GM04504 (cell line): ENCODE measurements at regions not wholly inside any gene's neighbourhood (a gene's known extent, or its start where the extent isn't known, plus 50 kb on each side); places are given as distances from the start of the nearest gene placed in this dataset.

Source experiments
- DNase-seq: peaks from one replicate; pipeline ENCODE4 v3.0.0-alpha.2; 2012; ENCODE audit warnings: low read depth

DNA sequence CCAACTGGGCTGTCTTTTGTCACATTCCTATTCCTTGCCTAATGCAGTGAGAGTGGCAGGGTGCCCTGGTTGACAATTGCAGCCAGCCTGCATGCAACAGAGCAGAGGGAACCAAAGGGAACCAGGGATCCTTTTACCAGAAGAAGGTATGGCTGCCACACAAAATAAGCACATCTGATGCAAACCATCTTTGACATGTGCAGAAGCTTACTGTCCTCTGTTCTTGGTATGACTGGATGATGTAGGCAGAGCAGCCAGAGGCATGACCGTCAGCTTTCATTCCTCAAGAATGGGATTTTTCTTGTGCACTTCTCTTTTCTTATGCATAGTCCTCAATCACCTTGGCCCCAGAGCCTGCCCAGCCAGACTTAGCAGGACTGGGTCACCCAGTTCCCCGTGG, 116.1 kb downstream of the UQCRFS1 start:
- no peak for DNase-seq

DNA sequence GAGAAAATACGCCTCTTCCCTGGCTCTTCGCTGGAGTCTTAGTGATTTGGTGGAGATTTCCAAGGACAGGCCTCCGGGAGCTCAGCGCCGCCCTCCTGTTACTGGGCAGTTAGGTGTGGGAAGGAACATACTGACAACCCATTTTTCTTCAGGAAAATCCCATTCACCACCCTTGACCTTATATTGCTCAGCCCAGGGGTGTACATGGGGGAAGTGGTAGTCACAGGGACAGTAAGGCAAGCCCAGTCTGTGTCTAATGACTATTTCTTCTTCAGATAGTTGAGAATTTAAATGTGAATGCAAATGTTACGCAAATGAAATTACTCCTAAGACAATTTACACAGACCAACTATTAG, 119.4 kb downstream of the UQCRFS1 start:
- no peak for DNase-seq

- DNase-seq: no peak
Measured at GRCh38 chr19:29092712-29093552, 120.0 kb downstream of the UQCRFS1 start.

DNA sequence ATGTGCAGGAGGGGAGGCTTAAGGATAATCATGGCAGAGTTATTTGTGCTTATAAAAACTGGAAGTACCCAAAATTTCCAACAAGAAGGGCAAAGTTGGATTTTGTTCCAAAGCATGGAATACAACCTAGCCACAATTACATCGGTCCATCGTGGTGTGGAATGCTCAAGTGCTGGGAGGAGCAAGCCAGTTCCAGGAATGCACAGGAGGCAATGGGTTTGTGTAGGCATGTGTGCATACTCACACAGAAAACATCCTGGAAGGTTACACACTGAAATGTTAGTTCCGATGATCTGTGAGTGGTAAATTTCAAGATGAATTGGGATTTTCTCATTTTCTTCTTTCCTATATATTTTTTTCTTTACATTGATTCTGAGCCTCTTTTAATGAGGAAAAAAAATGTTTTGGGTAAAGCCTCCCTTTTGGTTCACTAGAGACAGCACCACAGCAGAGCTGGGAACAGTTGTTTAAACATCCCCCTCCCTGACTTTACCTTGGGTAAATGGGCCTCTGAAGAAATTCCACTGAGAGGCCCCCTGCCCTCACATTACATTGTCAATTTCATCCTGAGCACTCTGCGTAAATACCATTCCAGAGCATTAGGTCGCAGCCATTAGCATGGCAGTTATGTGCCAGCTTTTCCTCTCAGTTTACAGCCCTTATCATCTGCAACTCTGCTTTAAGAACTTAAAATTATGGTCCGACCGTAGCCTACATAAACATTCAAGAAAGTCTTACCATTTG, 122.0 kb downstream of the UQCRFS1 start:
- DNase-seq: no peak

DNA sequence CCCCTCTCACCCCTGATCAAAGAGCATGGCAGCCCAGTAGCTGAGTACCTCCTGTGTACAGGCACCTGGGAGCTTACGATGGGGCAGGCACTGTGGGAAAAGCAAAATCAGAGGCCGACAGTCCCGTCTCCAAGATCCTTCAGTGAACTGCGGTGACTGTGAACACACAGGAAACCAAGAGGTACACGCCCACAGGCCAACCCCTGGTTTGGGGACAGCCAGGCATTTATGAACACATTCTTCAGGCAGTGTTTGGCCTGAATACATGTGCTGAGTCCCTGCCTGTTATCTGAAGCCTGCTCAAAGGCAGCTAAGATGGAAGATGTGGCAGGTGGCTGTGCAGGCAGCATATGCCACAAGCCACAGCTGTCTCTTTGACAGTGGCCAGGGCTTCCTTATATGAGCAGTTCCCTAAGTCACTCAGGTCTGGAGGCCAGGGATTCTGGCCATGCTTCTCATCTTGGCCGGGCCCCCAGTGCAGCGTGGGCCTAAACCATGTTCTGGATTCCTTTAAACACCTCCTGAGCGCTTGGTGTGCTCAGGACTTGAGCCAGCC, 123.6 kb downstream of the UQCRFS1 start:
- DNase-seq: no peak

DNA sequence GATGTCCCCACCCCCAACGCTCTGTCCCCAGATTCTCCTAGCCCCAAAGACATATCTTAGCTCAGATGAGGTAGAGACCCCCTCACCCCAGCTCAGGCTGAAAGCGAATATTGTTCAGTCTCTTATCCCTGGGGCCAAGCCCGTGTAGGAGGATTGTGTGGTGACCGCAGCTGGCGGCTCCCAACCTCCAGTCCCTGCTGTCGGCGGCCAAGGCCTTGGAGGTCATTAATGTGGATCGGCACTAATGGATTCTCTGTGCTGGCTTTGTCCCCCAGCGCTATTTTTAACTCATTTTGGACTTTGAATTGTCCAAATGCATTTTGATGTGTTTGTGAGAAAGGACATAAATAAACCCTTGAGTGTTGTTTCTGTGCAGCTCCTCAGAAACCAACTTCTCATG, 124.2 kb downstream of the UQCRFS1 start:
- no peak for DNase-seq

DNA sequence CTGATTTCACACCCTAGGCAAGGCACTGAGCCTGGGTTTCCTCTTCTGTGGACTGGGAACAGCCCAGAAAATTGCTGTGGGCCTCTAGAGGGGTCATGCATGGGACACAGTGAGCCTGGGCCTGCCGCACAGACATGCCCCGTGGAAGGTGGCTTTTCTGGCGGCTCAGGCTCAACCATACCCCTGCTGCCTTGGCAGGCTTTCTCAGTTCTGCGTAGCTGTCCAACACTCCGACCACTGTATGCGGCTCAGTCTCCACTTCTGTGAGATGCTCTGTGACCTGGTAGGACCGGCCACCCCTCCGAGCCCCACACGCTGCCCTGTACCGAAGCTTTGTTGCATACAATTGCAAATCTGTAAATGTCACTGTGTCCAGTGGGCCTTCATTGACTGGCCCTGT, 126.3 kb downstream of the UQCRFS1 start:
- no peak for DNase-seq

GRCh38 chr19:29086182-29086581, 126.8 kb downstream of the UQCRFS1 start:
- no peak for DNase-seq

DNA sequence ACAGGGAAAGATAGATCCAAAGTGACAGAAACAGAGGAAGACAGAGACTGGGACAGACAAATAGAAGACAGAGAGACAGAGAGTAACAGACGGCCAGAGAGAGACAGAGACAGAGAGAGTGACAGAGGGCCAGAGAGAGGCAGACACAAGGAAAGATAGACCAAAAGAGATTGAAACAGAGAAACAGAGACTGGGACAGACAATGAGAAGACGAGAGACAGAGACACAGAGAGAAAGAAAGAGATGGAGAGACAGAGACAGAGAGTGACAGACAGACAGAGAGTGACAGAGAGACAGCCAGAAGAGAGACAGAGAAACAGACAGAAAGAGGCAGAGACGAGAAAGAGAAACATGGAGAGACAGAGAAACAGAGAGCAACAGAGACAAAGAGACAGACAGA, 127.3 kb downstream of the UQCRFS1 start:
- DNase-seq: no peak

- no peak for DNase-seq
Measured at GRCh38 chr19:29085206-29085605, 127.7 kb downstream of the UQCRFS1 start.

DNA sequence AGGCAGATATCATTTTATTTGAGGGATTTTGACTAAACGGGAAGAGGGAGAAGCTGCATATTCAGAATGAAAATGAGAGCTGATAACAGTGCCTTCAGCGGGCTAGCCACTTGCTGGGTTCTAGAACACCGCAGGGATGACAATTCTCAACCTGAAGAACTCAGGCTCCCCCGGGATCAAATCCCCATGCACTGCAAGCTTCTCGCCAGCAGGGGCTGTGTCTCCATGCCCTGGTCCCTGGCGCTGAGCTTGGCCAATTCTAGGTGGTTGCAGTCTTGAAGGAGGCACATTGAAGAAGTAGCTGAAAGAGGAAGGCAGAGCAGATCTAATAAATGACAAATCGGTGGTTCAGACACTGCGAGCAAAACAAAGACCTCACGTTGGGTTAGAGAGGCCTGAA, 128.7 kb downstream of the UQCRFS1 start:
- DNase-seq: peak; percentile 2

DNA sequence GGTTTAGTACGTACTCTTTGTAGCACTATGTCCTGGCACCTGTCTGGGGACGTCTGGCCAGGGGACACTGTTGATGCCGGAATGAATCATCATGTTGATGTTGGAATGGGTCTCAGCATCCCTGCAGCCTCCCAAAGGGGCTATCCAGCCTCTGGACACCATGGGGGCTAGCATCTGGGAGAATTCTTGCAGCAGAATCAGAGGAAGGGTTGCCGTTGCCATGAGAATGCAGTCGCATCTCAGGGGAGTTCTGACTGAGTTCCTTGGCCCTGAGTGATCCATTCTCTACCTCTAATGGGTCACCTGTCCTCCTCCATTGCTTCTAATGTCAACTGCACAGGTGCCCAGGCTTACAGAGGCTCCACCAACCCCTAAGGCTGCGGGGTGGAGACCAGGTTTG, 129.1 kb downstream of the UQCRFS1 start:
- no peak for DNase-seq

DNA sequence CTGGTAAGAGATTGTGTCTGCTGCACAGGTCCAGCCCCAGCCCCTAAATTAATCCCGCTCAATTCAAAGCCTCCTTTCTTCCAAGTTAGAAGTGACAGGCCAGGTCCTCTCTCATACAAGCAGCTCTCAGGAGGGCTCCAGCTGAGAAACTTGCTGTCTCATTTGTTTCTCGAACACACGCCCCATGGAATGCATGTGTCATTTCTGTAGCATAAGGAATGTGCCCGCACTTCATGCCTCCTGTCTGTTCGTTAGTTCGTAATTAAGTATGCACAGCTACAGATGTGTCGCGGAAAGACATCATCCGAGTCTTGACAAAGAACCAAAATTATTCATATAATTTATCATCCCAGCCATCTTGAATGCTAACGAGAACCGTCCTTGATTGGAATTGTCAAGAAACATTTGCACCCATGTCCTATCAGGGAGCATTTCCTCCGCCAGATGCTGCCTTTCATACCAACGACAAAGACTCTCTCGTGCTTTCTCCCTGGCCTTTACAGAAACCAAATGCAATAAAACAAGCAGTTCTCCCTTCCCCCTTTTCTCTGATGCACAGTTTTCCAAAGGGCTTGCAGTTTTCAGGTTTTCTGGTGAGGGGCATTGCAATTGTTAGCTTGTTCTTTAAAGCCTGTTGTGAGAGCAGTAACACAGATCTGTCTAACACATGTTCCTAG, 133.5 kb downstream of the UQCRFS1 start:
- DNase-seq: peak; percentile 23

DNA sequence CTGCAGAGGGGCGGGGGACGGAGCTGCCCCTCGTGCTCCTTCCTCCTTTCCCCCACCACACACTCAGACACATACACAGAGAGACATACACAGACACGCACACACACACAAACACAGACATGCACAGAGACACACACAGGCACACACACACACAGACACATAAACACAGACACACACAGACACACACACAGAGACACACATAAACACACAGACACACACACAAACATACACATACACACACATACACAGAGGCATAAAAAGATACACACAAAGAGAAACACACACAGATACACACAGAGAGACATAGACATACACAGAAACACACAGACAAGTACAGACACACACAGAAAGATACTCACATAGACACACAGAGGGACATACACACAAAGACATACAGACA, 136.0 kb downstream of the UQCRFS1 start:
- DNase-seq: no peak

DNA sequence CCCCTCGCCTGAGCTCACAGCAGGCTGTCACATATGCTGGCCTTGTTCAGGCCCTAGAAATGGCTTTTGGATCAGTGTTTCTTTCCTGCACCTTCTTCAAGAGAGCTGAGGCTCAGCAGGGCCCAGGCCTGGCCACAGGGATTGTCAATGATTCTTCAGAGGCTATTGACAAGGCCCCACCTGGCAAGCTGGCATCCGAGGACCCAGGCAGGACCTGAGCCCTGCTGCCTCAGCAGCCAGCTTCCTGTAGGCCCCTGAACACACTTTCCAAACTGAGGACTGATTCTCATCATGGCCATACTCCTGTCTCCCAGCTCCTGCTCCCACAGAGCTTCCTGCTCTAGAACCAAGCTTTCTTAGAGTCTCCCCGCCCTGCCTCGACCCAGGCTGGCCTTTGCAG, 136.8 kb downstream of the UQCRFS1 start:
- DNase-seq: no peak

- DNase-seq: no peak
Measured at GRCh38 chr19:29075149-29075548, 137.8 kb downstream of the UQCRFS1 start.

DNA sequence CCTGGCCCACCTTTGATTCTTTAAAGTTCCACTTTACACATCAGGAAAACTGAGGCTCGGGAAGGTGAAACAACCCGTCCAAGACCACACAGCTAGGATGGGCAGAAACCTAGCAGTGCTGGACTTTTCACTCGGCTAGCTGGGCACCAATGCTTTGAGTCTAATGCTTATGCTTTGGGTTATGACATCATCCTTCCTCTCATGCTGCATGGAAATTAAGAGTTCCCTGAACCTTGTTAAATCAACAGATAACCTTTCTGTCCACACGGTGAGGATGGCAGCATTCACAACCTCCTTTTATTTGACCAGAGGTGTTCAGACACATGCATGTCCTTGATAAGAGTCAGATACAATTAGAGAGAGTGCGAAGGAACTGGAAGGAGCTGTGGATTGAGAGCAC, 138.4 kb downstream of the UQCRFS1 start:
- no peak for DNase-seq

DNA sequence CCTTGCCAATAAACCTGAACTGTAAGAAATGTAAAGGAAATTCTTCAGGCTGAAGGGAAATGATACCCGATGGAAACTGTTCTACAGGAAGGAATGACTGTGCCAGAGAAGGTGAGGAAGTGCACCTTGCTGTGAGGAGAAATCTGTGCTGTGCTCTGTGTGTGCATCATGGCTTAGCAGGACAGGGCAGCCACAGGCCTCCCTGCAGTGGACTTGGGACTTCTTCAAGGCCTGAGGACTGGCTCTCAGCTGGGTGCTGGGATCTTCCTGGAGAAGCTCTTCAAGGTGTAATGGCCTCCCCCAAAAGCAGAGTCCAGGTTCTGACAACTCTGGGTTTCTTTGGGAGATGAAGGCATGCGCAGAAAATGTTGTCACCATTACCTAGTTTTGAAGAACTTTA, 145.1 kb downstream of the UQCRFS1 start:
- DNase-seq: no peak

GRCh38 chr19:29062475-29063435, 150.2 kb downstream of the UQCRFS1 start:
- no peak for DNase-seq

DNA sequence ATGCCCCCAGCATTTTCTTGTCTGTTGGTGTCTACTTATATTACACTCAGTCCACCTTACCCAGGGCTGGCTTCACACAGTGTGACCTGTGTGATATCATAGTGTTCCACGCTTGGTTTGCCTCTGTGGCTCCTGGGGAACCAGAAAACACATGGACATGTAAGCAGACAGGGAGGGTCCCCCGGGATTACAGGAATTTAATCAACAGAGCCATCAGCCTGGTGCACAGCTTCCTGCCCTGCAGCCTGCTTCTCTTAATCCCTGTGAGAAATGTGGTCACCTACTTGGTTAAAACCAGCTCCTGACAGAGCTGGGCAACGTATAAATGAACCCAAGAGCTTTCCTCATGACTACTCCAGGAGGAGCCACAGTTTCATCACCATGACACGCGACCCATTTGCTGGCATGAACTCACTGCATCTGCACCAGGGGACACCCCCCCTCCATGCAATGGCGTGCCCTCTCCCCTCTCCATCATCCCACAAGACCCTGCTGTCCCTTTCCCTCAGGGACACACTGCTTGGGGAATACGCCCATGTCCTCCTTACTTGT, 152.1 kb downstream of the UQCRFS1 start:
- DNase-seq: no peak

GRCh38 chr19:29056535-29056934, 156.4 kb downstream of the UQCRFS1 start:
- no peak for DNase-seq
